A549 (cell line): ENCODE measurements at regions not wholly inside any gene's neighbourhood (a gene's known extent, or its start where the extent isn't known, plus 50 kb on each side); places are given as distances from the start of the nearest gene placed in this dataset.

ENCODE experiments used
- CBX8 ChIP-seq: fragments of 200-600 bp; sonication (generic); IDR thresholded peaks from 2 replicates; pipeline ENCODE4 v1.6.1; 2016
- CTCF ChIP-seq: fragments of >200 bp; sonication (Bioruptor Twin); formaldehyde crosslinking; IDR thresholded peaks from 3 replicates; pipeline ENCODE4 v1.5.1; 2016
- EP300 ChIP-seq, 2 experiments: fragments of >200 bp; sonication (Bioruptor Twin); formaldehyde crosslinking; IDR thresholded peaks; 2 replicates in 1 of 2; 3 replicates in 1 of 2; pipeline ENCODE4 v1.6.1; 2016 to 2017
- FOXS1 ChIP-seq: fragments of 250-450 bp; sonication (Bioruptor Pico); IDR thresholded peaks from 2 replicates; pipeline ENCODE4 v1.5.0; 2020; ENCODE audit warnings: mild to moderate bottlenecking, moderate library complexity
- HDAC2 ChIP-seq: fragments of 200-600 bp; sonication (generic); IDR thresholded peaks from 2 replicates; pipeline ENCODE4 v1.6.1; 2016
- MYC ChIP-seq: IDR thresholded peaks from 2 replicates; pipeline ENCODE4 v1.6.1; 2012; ENCODE audit warnings: mild to moderate bottlenecking, inconsistent platforms, low read length, improper control_type of control experiment, borderline replicate concordance
- RAD21 ChIP-seq, 2 experiments: fragments of >200 bp in 1 of 2; sonication (Bioruptor Twin) in 1 of 2; formaldehyde crosslinking in 1 of 2; IDR thresholded peaks in 1 of 2; conservative IDR thresholded peaks in 1 of 2; 2 replicates in 1 of 2; 3 replicates in 1 of 2; pipeline ENCODE4 v1.6.1; 2012 to 2018; ENCODE audit warnings: inconsistent platforms in 1 of 2
- SMC3 ChIP-seq: fragments of >200 bp; sonication (Bioruptor Twin); formaldehyde crosslinking; IDR thresholded peaks from 3 replicates; pipeline ENCODE4 v1.6.1; 2018; ENCODE audit warnings: inconsistent platforms

GRCh38 chr9:80811003-80811402 lies 878.3 kb downstream of the TLE1 start:
- TF ChIP-seq CTCF (no peak), HDAC2 (no peak), SMC3 (no peak), FOXS1 (CRISPR knock-in tag) (no peak), CBX8 (no peak), EP300 (IDR thresholded peaks at IDR 0.05) (no peak), MYC (no peak), RAD21 (conservative IDR thresholded peaks at IDR 0.05 in 1 of 2, IDR thresholded peaks at IDR 0.05 in 1 of 2) (no peak)
